ENCODE measurements at regions not wholly inside any gene's neighbourhood (a gene's known extent, or its start where the extent isn't known, plus 50 kb on each side); places are given as distances from the start of the nearest gene placed in this dataset.

DNA sequence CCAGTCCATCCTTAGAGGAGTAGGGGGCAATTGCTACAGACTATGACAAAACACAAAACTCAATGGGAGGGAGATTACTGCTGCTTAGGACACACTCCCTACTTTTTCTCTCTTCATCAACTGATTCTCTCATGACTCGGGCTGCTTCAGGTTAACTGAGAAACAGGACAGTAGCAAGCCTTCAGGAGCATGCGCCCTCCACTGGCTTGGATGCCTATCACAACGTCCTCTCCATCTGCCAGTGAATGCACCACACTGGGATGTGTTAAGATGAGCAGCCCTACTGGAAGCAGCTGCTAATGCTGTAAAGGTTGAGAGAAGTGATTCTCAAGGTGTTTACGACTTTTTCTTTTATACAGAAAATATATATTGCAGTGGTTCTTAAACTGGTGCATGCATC lies 542.3 kb downstream of the EDEM1 start:
- no peak for TF ChIP-seq GABPA (tag; conservative IDR thresholded peaks at IDR 0.05; ENCODE audit: low read depth)
- TF ChIP-seq ZNF140 (CRISPR knock-in tag; IDR thresholded peaks at IDR 0.05), result no peak
- TF ChIP-seq ZBTB43 (CRISPR knock-in tag; IDR thresholded peaks at IDR 0.05), result no peak
- no peak for TF ChIP-seq ZBTB11 (CRISPR knock-in tag; IDR thresholded peaks at IDR 0.05)
- TF ChIP-seq KDM4B (IDR thresholded peaks at IDR 0.05; ENCODE audit: borderline replicate concordance in 2 of 2, low read depth in 1 of 2), result no peak
- no peak for TF ChIP-seq NFIC (IDR thresholded peaks at IDR 0.05)
- no peak for TF ChIP-seq ZBTB40 (IDR thresholded peaks at IDR 0.05)
- no peak for TF ChIP-seq ZBTB40 (CRISPR knock-in tag; IDR thresholded peaks at IDR 0.05)
- TF ChIP-seq ZBED1 (IDR thresholded peaks at IDR 0.05), result no peak
- no peak for TF ChIP-seq KAT2B (IDR thresholded peaks at IDR 0.05; ENCODE audit: low read depth, low read length)
- no peak for TF ChIP-seq YY1 (IDR thresholded peaks at IDR 0.05; ENCODE audit: borderline replicate concordance in 1 of 3, control insufficient read depth in 1 of 3, extremely low read depth in 1 of 3, insufficient read depth in 3 of 3, insufficient read length in 1 of 3, insufficient replicate concordance in 2 of 3, low read depth in 1 of 3, low read length in 2 of 3)
- no peak for TF ChIP-seq PTTG1 (tag; IDR thresholded peaks at IDR 0.05; ENCODE audit: low read depth)
- no peak for TF ChIP-seq SETDB1 (IDR thresholded peaks at IDR 0.05; ENCODE audit: low read length)
- TF ChIP-seq, protein P1, sequence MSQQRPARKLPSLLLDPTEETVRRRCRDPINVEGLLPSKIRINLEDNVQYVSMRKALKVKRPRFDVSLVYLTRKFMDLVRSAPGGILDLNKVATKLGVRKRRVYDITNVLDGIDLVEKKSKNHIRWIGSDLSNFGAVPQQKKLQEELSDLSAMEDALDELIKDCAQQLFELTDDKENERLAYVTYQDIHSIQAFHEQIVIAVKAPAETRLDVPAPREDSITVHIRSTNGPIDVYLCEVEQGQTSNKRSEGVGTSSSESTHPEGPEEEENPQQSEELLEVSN (IDR thresholded peaks at IDR 0.05; ENCODE audit: borderline replicate concordance in 1 of 2, extremely low read depth in 1 of 2, insufficient read depth in 1 of 2, insufficient read length in 1 of 2, low read depth in 1 of 2, low read length in 1 of 2, poor library complexity in 1 of 2, severe bottlenecking in 1 of 2), result no peak
